ENCODE measurements at regions not wholly inside any gene's neighbourhood (a gene's known extent, or its start where the extent isn't known, plus 50 kb on each side); places are given as distances from the start of the nearest gene placed in this dataset.
A peak's percentile ranks its signal among the peaks of the same experiment; 100 is the strongest.

- ATAC-seq, result no peak
- DNase-seq (ENCODE audit: low spot score), result no peak
Observed at GRCh38 chr18:41466436-41467160, 488.4 kb upstream of the PIK3C3 start.

DNA sequence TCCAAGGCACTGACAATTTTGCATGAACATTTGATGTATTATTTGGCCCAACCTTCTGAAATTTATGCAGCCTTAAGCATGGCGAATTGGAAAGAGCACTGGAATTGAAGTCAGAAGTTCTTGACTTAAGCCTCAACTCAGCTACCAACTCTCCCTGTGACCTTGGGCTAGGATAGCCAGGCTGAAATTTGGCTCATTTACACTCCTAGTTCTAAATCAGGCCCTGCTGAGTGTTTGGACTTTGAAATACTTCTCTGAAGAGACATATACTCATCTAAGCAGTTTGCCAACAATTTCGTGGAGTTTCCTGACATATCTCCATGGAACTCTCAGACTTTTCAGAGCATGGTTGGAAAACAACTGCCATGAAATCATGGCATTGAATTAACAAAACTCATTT, 489.6 kb upstream of the PIK3C3 start:
- DNase-seq (ENCODE audit: low spot score) (no peak), ATAC-seq (no peak)

DNA sequence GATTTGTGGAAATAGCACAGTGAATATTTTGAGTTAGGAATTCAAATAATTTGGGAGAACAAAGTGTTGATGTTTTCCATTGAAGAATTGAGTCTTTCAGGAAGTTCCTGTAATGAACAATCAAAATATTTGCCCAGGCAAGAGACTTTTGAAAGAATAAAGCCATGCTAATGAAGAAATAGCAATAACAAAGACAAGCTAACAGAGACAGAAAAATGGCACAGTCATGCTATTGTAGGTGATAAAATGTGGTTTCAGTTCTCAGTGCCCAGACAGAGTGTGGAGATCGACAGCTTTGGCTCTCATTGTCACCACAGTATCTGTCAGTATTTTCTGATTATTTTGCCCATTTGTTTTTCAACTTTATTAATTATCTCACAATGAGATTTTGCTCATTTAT, 490.8 kb upstream of the PIK3C3 start:
- ATAC-seq, result no peak
- DNase-seq (ENCODE audit: low spot score), result no peak

DNA sequence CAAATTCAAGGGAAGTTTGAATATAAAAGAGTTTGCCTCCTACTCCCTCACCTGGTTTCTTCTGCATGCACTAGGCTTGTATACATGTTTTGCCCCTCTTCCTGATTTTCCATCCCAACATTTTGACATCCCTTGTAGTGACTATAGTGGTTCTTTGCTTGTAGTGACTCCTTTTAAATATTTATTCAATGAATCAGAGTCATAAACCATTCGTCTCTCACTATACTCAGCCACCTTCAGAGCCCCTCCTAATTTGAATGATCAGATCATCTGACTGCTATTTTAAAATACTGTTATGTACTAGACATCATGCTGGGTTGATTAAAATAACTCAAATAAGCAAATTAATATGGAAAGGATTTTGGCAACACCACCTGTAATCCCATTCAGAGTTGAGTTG, 492.1 kb upstream of the PIK3C3 start:
- no peak for DNase-seq (ENCODE audit: low spot score)
- no peak for ATAC-seq

- no peak for DNase-seq (ENCODE audit: low spot score)
Observed at GRCh38 chr18:41461114-41461513, 493.9 kb upstream of the PIK3C3 start.

DNA sequence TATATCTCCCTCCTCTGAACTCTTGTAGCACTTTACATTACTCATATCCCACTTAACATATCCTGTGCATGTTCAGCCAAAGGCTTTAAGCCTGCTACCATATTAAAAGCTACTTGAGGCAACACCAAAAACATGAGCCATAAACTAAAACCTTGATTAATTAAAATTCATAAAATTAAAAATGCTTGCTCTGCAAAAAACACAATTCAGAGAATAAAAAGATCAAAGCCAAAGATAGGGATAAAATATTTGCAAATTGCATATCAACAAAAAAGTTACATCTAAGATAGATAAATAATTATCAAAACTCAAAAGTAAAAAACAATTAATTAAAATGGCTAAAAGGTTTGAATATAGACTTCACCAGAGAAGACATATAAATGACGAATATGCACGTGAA, 495.4 kb upstream of the PIK3C3 start:
- ATAC-seq, result no peak
- DNase-seq (ENCODE audit: low spot score), result no peak

More at GRCh38 chr18:41461114-41461513, 493.9 kb upstream of the PIK3C3 start:
- no peak for ATAC-seq

GRCh38 chr18:41458376-41458775, 496.7 kb upstream of the PIK3C3 start:
- DNase-seq (ENCODE audit: low spot score), result no peak
- ATAC-seq, result no peak

DNA sequence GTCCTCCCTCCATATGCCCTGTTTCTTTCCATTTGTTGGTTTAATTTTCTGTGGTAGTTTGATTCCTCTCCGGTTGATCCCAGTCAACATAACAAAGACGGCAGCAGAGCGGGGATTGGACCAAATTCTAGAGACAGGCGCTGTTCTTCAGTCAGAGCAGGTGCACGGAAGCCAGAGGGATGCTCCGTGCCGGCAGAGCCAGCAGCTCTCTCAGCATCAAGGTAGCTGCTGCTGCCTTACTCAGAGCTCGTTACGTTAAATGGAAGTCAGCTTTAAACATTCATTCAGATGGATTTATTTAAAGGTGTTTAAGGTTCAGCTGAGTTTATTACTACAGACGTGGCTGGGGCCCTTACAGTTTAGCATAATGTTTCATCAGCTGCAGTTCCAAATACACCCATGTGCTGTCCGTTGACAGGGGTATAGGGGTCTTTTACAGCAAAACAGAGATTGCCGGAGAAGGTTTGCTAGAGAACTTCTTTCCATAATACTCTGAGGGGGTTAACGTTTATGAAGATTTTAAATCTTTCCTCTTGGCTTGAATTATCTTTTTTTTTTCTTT, 497.2 kb upstream of the PIK3C3 start:
- DNase-seq (ENCODE audit: low spot score), result no peak
- ATAC-seq, result no peak

DNA sequence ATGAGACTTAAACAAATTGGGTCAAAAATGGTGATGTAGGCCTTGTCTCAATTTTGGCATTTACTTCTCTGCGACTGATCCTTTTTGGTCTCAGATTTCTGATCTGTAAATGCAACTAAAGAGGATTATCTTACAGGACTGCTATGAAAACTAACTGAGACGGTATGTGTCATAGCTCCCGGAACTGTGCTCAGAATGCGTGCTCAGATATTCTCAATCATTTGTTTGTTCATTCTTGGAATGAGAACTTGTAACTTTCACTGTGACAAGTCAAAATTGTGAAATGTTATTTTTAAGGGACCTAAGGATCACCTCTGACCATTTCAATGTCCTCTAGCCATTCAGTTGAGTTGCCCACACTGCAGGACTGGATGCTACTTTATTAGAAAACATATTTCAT, 498.2 kb upstream of the PIK3C3 start:
- DNase-seq (ENCODE audit: low spot score) (no peak), ATAC-seq (no peak)

DNA sequence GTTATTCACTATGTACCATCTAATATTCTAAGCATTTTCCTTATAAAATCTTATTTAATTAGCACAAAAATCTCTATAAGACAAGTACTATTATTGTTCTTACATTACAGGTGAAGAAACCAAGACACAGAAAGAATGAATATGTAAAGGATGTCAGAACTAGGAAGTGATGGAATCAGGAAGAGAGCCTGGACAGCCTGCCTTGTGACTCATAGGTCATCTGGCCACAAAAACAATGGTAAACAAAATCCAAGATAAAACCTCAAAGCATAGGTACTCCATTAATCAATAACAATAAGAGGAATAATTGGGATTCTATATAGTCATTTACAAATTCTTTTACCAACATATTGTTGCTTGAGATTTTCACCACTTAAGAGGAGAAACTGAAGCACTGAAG, 505.4 kb upstream of the PIK3C3 start:
- ATAC-seq (no peak), DNase-seq (ENCODE audit: low spot score) (no peak)

DNA sequence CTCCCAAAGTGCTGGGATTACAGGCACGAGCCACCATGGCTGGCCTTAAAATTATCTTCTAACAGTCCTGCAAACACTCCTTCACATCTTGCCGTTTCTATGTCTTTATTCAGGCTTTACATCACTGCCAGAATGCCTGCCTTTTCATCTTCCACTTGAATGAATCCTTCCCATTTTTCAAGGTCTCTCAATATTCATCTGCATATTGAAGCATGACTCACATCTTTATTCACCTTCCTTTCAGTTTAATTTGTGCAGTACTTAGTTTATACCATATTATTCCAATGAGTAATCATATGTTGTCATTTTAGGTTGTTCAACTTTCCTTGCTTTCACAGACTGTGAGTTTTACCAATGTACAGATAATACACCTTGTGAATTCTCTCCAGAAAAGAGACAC, 510.1 kb upstream of the PIK3C3 start:
- DNase-seq (ENCODE audit: low spot score) (no peak), ATAC-seq (no peak)

DNA sequence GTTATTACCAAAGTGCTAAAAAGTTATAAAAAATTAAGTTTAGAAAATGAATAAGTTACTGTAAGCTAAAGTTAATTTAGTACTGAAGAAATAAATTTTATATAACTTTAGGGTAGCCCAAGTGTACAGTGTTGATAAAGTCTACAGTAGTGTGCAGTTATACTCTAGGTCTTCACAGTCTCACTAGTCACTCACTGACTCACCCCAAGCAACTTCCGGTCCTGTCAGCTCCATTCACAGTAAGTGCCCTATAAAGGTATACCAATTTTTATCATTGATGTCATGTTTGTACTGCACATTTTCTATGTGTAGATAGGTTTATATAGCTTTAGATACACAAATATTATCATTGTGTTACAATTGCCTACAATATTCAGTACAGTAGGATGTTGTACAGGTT, 518.3 kb upstream of the PIK3C3 start:
- no peak for ATAC-seq
- DNase-seq (ENCODE audit: low spot score), result no peak

DNA sequence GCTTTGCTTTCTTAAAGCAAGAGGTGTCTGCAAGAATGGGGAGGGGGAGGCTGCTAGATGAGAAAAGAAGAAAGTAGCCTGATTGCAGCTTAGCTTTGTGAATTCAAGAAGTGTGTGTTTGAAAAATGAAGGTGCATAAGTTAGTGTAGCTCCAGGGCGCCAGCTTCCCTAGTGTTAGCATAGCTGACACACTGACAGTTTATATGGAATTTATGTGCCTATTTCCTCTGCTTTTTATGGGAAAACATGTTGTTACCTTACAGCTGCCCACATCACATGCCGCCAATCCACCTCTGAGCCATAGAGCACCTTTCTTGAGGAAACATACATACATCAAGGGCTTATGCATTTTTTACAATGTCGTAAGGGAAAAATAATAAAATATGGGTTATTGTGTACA, 536.4 kb upstream of the PIK3C3 start:
- ATAC-seq (no peak), DNase-seq (ENCODE audit: low spot score) (no peak)

GRCh38 chr18:41416044-41416443, 539.0 kb upstream of the PIK3C3 start:
- no peak for DNase-seq (ENCODE audit: low spot score)
- no peak for ATAC-seq

GRCh38 chr18:41410006-41410405, 545.0 kb upstream of the PIK3C3 start:
- DNase-seq (ENCODE audit: low spot score), result no peak
- ATAC-seq, result no peak

DNA sequence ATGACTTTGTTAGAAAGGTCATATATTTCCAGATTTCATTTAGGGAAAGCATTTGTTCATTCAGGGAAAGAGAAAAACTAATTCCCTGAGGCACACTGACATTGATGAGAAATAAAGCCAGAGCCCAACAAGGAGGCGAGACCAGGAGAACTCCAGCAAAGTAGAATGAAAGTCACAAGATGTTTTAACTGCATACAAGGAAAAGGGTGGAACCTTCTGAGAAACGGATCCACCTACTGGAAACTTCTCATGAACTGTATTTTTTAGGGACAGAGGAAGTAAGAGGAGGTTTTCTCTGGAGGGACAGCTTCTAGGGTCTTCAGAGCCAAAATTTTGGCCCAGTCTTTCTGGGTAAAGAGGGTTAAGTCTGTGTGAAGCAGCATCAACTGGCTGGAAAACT, 548.2 kb upstream of the PIK3C3 start:
- no peak for DNase-seq (ENCODE audit: low spot score)
- no peak for ATAC-seq

DNA sequence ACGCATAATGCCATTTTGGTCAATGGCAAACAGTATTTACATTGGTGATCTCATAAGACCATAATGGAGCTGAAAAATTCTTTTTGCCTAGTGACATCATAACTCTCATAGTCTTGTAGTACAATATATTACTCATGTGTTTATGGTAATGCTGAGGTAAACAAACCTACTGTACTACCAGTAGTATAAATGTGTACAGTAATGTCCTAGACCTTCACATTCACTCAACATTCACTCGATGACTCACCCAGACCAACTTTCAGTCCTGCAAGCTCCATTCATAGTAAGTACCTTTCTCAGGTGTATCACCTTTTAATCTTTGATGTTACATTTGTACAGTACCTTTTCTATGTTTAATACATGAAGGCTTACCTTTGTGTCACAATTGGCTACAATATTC, 558.2 kb upstream of the PIK3C3 start:
- ATAC-seq, result no peak
- no peak for DNase-seq (ENCODE audit: low spot score)

GRCh38 chr18:41396211-41396610, 558.8 kb upstream of the PIK3C3 start:
- DNase-seq (ENCODE audit: low spot score) (no peak), ATAC-seq (peak; percentile 30)

GRCh38 chr18:41395695-41396094, 559.3 kb upstream of the PIK3C3 start:
- ATAC-seq (no peak), DNase-seq (ENCODE audit: low spot score) (no peak)

- peak; percentile 52 for DNase-seq (ENCODE audit: low spot score)
- peak; percentile 95 for ATAC-seq
Observed at GRCh38 chr18:41391616-41392595, 563.1 kb upstream of the PIK3C3 start.

DNA sequence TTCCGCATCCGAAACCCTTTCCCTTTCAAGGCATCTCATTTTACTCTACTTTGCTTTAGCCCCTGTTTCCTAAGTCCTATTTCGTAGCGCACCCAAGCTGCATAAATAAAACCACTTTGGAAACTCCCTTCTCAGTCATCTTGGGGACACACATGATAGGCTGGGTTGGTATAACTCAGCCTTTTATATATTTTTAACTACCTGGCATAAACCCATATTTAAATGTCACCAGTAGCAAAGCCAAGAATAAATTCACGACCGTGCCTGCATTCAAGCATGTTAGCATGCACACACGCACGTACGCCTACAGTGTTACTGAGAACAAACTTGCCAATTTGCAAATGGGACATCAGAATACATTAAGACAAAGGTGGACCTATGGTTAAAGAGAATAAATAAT, 564.7 kb upstream of the PIK3C3 start:
- ATAC-seq, result no peak

DNA sequence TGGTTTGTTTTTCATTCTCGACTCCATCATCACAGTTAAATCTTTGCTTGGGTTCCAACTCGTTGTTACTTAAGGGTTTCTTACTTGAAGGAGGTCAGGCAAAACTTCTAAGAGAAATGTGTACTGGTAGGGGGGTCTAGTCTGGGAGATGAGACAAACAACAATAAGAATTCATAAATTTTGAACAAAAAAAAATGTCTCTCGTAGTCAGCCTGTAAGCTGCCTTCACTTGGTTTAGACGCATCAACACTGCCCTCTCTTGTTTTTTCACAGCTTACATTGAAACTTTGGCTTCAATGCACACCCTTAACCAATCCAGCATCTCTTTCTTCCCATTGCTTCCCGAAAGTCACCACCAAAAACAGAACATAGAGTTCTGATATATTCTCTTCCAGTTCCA, 576.4 kb upstream of the PIK3C3 start:
- DNase-seq (ENCODE audit: low spot score) (no peak), ATAC-seq (no peak)

More for the DNA sequence above, 564.7 kb upstream of the PIK3C3 start:
- no peak for DNase-seq (ENCODE audit: low spot score)
